NCI-H128 (cell line): ENCODE measurements at regions not wholly inside any gene's neighbourhood (a gene's known extent, or its start where the extent isn't known, plus 50 kb on each side); places are given as distances from the start of the nearest gene placed in this dataset.
"Not testable (repeated sequence)": the region's sequence is repeated elsewhere in the genome, so short reads cannot be mapped to it uniquely, and the experiment has no call there.

Source experiments
- DNase-seq: peaks from one replicate; lab custom pipeline; 2025; ENCODE audit not compliant: unreplicated experiment; lab: John Stamatoyannopoulos, UW

- DNase-seq: no peak
Measured at GRCh38 chr1:8170059-8170835, 144.1 kb upstream of the ERRFI1 start.

- DNase-seq: no peak
Measured at GRCh38 chr1:8169364-8170058, 143.4 kb upstream of the ERRFI1 start.

GRCh38 chr1:8167936-8168335, 141.8 kb upstream of the ERRFI1 start:
- no peak for DNase-seq

DNA sequence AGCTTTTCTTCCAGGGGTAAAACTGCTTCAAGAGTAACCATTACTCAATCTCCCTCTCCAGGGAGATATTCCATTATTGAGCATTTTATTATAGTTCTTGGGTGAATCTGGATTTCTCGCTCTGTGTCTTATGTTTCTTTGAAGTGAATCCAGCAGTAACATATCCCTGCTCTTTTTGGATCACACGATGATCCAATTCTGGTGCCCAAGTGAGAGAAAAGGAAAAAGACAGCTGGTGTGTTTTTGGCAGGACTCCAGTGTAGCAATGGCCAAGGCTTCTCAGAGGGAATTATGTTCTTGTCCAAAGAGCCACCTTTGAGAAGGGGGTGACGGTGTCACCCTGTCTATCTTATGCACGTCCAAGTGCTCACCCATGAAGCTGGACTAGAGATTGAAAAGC, 140.3 kb upstream of the ERRFI1 start:
- no peak for DNase-seq

DNA sequence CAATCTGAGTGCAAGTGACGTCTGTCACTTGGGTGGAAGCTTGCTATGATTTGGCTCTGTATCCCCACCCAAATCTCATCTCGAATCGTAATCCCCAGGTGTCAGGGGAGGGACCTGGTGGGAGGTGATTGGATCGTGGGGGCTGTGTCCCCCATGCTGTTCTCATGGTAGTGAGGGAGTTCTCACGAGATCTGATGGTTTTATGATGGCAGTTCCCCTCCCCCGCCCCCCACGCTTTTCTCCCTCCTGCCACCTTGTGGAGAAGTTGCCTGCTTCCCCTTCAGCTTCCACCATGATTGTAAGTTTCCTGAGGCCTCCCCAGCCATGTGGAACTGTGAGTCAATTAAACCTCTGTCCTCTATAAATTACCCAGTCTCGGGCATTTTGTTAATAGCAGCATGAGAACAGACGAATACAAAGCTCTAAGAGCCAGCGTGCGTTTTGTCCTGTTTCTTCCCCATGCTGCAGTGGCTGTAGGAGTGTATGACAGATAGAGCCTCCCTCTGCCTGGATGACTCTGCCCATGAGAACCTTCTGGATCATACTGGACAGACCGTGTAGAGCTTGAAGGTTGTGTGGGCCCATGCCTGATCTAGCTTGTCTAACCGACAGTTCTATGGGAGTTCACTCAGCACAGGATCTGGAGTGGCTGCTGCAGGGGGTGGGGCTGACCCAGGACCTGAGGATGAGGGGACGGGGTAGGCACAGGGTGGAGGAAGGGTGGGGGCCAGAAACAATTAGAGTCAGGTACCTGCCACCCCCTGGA, 139.7 kb upstream of the ERRFI1 start:
- no peak for DNase-seq

- DNase-seq: no peak
Measured at GRCh38 chr1:8164670-8165069, 138.6 kb upstream of the ERRFI1 start.

DNA sequence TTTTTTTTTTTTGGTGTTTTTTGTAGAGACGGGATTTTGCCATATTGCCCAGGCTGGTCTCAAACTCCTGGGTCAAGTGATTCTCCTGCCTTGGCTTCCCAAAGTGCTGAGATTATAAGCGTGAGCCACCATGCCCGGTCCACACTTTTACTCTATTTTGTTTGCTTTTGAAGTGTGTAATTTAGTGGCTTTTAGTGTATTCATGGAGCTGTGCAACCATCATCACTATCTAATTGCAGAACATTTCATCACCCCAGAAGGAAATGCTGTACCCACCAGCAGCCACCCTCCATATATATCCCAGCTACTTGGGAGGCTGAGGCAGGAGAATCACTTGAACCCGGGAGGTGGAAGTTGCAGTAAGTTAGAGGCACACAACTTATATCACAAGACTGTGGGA, 136.9 kb upstream of the ERRFI1 start:
- no peak for DNase-seq

GRCh38 chr1:8162168-8162567, 136.1 kb upstream of the ERRFI1 start:
- no peak for DNase-seq

DNA sequence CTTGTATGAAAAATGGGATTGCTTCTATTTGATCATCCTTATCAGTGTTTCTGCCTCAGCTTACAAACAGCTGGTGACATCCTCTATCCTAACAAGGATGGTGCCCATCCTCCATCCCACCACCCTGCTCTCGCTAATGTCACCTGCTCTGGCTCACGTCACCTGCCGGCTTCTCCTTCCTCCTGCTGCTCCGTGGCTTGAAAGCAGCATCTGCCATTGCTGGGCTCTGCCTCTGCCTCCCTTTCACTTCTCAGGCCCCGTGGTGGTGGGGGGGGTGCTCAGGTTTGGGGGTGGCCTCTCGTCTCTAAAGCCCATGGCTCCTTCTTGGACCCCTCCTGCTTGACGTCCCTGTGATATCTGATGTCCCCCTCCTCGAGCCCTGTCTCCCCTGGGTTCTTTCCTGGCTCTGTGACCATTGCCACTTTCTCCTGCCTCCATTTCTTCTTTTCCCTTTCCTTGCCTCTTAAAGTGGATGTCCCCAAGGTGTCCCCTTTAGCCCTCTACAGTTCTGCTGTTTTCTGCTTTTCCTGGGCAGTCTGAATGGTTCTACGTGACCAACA, 135.5 kb upstream of the ERRFI1 start:
- DNase-seq: no peak

- no peak for DNase-seq
Measured at GRCh38 chr1:8159470-8160024, 133.4 kb upstream of the ERRFI1 start.

DNA sequence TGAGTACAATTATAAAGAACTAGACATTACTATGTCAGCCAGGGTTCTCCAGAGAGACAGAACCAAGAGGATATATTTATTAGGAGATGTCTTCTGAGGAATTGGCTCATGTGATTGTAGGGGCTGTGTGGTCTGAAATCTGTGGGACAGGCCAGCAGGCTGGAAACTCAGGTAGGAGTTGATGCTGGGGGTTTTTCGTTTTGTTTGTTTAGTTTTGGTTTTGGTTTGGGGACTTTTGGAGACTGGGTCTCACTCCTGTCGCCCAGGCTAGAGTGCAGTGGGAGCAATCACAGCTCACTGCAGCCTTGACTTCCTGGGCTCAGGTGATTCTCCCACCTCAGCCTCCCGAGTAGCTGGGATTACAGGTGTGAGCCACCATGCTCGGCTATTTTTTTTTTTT, 132.9 kb upstream of the ERRFI1 start:
- DNase-seq: no peak

- DNase-seq: no peak
Measured at GRCh38 chr1:8157765-8158164, 131.7 kb upstream of the ERRFI1 start.

DNA sequence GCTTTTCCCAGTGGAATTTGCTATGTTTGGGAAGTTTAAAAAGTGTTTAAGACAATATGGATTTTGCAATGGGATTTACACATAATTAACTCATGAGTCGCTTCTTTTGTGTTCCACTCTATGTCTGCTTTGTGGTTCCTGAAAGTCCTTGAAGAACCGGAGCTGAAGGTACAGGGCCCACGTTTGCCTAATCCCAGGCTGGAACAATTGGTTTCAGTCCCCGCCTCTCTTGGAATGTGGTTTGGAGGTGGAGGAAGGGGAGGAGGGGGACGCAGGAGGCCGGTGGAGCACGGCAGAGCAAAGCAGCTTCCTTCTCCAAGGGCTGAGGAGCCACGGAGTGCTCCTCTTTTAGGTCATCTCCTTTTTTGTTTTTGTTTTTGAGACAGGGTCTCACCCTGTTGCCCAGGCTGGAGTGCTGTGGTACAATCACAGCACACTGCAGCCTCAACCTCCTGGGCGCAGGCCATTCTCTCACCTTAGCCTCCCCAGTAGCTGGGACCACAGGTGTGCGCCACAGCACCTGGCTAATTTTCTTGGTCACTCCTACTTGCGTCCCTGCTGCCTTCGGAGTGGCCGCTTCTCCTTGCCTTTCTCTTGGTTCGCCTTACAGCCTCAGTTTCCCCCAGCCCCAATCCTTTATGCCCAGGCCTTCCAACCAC, 129.5 kb upstream of the ERRFI1 start:
- DNase-seq: no peak

GRCh38 chr1:8154621-8155052, 128.5 kb upstream of the ERRFI1 start:
- no peak for DNase-seq

DNA sequence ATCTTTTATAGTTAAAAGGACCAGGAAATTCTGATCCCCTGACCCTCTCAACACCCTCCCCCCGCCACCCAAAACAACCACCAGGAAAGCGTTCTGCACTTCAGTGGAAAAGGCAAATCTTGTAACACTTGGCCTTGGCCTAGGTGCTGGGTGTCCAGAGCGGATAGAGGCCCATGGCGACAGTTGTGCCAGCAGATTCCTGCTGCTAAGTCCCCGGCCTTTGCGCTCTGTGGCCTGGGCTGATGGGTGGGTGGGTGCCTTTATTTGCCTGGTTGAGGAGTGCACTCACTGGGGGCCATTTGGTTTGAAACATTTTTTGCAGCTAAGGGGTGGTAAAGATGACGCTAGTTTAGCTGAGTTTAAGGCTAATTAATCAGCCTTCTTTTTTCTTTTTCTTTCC, 127.9 kb upstream of the ERRFI1 start:
- no peak for DNase-seq

- no peak for DNase-seq
Measured at GRCh38 chr1:8152731-8153702, 126.9 kb upstream of the ERRFI1 start.

DNA sequence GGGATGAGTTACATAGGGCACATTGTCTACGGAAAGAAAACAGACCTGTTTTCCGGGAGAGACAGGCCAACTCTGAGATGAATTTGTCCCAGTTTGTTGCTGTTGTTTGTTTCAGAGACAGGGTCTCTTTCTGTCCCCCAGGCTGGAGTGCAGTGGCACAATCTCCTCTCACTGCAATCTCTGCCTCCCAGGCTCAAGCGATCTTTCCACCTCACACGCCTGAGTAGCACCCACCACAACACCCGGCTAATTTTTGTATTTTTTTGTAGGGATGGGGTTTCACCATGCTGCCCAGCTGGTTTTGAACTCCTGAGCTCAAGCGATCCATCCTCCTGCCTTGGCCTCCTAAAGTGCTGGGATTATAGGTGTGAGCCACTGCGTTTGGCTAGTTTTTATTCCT, 125.5 kb upstream of the ERRFI1 start:
- DNase-seq: no peak

GRCh38 chr1:8149756-8150155, 123.6 kb upstream of the ERRFI1 start:
- DNase-seq: not testable (repeated sequence)

DNA sequence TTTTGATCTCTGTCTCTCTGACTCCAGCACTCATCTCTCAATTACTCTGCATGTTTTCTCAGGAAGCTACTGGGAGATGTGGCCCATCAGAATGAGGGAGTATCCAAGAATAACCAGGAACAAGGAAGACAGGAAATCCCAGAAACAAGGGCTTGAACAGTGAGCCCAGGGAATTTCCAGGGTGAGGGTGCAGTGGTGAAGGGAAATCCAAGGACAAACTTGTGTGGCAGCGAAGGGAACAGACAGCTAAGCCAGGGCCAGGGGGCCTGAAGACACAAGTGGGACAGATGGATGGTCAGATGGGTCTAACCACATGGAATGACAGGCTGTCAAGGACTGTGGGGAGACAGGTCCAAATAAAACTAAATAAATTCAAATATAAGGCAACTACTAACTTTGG, 121.8 kb upstream of the ERRFI1 start:
- DNase-seq: no peak
